HUES64 (cell line): ENCODE measurements at regions not wholly inside any gene's neighbourhood (a gene's known extent, or its start where the extent isn't known, plus 50 kb on each side); places are given as distances from the start of the nearest gene placed in this dataset.
"Not testable (repeated sequence)": the region's sequence is repeated elsewhere in the genome, so short reads cannot be mapped to it uniquely, and the experiment has no call there.

Experiments
- H3K27ac ChIP-seq: 2 replicates; pipeline ENCODE4 v1.7.0; 2013; ENCODE audit warnings: low read depth, low read length, inconsistent platforms
- H3K27me3 ChIP-seq: 2 replicates; pipeline ENCODE4 v1.6.1; 2013; ENCODE audit warnings: mild to moderate bottlenecking, low read length; ENCODE audit not compliant: insufficient read depth
- H3K36me3 ChIP-seq: 2 replicates; pipeline ENCODE4 v1.6.1; 2013; ENCODE audit warnings: mild to moderate bottlenecking, low read length; ENCODE audit not compliant: insufficient read depth
- H3K4me1 ChIP-seq: 2 replicates; pipeline ENCODE4 v1.6.1; 2013; ENCODE audit warnings: mild to moderate bottlenecking, low read length, moderate library complexity; ENCODE audit not compliant: insufficient read depth
- H3K4me3 ChIP-seq: 2 replicates; pipeline ENCODE4 v1.5.1; 2013; ENCODE audit warnings: mild to moderate bottlenecking, low read length, moderate library complexity
- H3K9ac ChIP-seq: 2 replicates; pipeline ENCODE4 v1.6.1; 2013; ENCODE audit warnings: mild to moderate bottlenecking, low read depth, low read length
- H3K9me3 ChIP-seq: 2 replicates; pipeline ENCODE4 v1.6.1; 2013; ENCODE audit warnings: low read depth, low read length; ENCODE audit not compliant: insufficient read depth
- WGBS: fragments of 150-250, 120-280 bp; methylation state at CpG from one replicate; pipeline ENCODE4 v1.1.7; 2013; ENCODE audit warnings: missing lambda C conversion rate; 5-methylcytosine and 5-hydroxymethylcytosine counted together

DNA sequence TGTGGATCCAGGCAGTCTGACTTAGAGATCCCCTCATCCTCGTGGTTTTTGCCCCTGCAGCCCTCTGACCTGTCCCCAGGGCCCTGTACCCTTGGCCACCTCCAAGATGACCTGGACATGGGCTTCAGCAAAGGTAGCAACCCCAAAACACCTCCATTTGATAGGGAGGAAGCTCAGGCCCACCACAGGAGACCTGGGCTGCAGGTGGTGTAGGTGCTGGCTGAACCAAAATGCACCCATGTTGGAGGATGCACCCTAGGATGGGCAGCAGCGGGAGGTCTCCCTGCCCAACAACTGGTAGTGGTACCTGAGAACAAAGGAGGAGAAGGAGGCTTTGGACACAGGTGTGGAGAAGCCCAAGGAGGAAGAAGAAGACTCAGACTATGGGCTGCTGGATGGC is 188.7 kb downstream of the ZNF716 start:
- no peaks in the 10 kb centered on the region for H3K4me1 ChIP-seq
- 47% methylated on average over 2 of the region's 2 CpGs for WGBS
- H3K9ac ChIP-seq: no peak overlapping the region
- no peaks in the 10 kb centered on the region for H3K36me3 ChIP-seq
- H3K9me3 ChIP-seq: peaks cover 33% of the 10 kb centered on the region
- H3K27me3 ChIP-seq: no peaks in the 10 kb centered on the region
- no peak overlapping the region for H3K4me3 ChIP-seq
- no peak overlapping the region for H3K27ac ChIP-seq

DNA sequence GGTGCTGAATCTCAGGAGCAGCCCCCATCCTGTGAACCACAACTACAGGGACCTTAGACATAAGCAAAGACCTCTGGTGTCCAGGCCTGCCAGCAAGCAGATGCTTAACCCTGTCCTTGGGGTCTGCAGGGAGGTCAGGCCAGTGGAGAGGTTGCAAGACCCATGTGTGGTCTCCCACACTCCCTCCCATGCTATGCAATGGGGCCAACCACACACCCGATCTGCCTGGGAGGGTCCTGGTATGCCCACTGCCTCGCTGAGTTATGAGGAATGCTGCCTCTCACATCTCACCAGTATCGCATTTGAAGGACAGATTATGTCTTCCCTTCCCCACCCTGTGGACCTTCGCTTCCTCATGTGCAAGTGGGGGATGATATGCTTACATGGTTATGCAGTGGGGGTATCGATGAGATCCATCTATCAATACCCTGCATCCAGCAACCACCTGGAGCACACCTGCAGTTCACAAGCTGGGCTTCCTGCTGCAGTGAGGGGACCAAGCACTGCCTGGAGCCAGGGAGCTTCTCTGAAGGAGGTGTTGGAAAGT is 191.6 kb downstream of the ZNF716 start:
- Histone ChIP-seq H3K9ac (no peak overlapping the region), H3K9me3 (peaks cover 52% of the 10 kb centered on the region), H3K27ac (no peak overlapping the region), H3K4me1 (no peaks in the 10 kb centered on the region), H3K27me3 (no peaks in the 10 kb centered on the region), H3K36me3 (no peaks in the 10 kb centered on the region), H3K4me3 (no peak overlapping the region)
- WGBS: 71% methylated on average over 2 of the region's 5 CpGs

DNA sequence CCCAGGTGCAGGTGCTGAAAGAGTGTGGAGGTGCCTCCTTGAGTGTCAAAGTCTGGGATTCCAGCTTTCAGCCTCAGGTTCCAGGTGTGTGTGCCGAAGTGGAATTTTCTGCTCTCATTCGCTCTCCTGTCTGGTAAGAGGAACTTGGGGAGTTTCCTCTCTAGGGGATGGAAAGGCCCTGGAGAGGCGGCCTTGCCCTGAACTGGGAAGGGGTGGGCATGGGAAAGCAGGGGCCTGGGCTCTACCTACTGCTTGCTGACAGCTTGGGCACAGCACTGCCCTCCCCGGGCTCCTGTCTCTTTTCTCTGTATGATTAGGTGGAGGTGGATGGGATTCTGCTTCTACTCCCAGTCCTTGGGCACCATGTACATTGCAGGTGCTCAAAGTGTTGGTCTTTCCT is 192.8 kb downstream of the ZNF716 start:
- Histone ChIP-seq H3K4me3 (no peak overlapping the region), H3K4me1 (no peaks in the 10 kb centered on the region), H3K9ac (no peak overlapping the region), H3K36me3 (no peaks in the 10 kb centered on the region), H3K9me3 (peaks cover 63% of the 10 kb centered on the region), H3K27ac (no peak overlapping the region), H3K27me3 (no peaks in the 10 kb centered on the region)
- WGBS: 88% methylated on average over 3 of the region's 4 CpGs

DNA sequence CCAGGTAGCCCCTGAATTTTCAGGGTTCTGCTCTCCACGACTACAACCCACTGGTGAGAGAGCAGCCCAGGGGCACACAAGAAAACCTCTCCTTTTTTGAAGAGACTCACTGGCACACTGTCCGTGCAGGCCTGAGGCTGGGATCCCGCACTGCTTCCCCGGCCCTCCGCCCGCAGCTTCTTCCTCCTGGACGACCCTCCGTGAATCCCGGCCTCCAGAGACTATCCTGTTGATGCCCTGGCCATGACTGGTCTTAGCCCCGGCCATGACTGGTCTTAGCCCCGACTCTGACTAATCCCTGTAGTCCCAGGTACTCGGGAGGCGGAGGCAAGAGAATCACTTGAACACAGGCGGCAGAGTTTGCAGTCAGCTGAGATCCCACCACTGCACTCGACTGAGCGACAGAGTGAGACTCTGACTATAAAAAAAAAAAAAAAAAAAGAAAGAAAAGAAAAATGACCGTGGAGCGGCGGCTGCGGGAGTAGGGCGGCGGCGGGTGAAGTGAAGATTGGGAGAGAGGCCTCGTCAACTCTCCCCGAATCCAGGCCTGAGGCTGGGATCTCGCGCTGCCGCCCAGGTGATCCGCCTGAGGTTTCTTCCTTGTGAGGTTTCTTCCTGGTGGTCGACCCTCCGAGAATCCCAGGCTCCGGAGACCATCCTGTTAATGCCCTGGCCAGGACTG is 196.4 kb downstream of the ZNF716 start:
- Histone ChIP-seq H3K4me3 (no peak overlapping the region), H3K36me3 (no peaks in the 10 kb centered on the region), H3K27me3 (no peaks in the 10 kb centered on the region), H3K27ac (no peak overlapping the region), H3K4me1 (no peaks in the 10 kb centered on the region), H3K9ac (no peak overlapping the region), H3K9me3 (peaks cover 86% of the 10 kb centered on the region)
- WGBS: 92% methylated on average over 32 of the region's 32 CpGs

DNA sequence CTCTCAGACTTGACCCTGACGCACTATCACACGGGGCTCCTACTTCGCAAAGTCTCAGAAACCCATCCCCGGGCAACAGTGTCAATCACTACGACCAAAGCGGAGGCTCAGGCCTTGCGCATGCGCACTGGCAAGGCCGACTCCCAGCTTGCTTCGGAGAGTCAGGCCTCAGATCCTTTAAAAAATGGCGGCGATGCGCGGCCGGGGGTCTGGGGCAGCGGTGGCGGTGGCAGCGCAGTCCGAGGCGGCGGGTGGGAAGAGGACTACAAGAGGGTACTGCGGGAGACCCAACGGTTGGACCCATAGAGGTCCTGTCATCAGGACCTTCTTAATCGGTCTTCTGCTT is 196.9 kb downstream of the ZNF716 start:
- Histone ChIP-seq H3K9me3 (peaks cover 86% of the 10 kb centered on the region), H3K27me3 (no peaks in the 10 kb centered on the region), H3K4me1 (no peaks in the 10 kb centered on the region), H3K36me3 (no peaks in the 10 kb centered on the region), H3K9ac (no peak overlapping the region), H3K27ac (no peak overlapping the region), H3K4me3 (no peak overlapping the region)
- 95% methylated on average over 24 of the region's 24 CpGs for WGBS

DNA sequence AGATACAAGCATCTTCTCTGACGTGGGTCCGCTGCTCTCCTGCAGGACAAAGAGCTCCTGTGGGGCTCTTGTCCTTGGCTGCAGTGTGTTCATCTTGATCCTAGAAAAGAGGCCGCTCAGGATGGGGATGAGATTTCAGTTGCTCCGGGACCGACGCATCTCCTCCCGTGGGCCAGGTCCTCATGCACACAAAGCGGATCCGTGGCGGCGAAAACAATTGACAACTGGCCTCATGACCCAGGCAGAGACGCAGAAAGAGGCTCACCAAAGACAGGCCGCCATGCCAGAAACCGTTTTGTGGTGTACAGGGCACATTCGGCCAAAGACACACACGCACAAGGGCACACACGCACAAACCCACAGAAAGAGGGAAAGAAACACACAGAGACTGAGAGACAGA is 200.4 kb downstream of the ZNF716 start:
- H3K9me3 ChIP-seq: peaks cover 90% of the 10 kb centered on the region
- H3K36me3 ChIP-seq, H3K9ac ChIP-seq, H3K27me3 ChIP-seq, H3K4me1 ChIP-seq, H3K4me3 ChIP-seq, H3K27ac ChIP-seq: not testable (repeated sequence)
- 93% methylated on average over 17 of the region's 17 CpGs for WGBS

DNA sequence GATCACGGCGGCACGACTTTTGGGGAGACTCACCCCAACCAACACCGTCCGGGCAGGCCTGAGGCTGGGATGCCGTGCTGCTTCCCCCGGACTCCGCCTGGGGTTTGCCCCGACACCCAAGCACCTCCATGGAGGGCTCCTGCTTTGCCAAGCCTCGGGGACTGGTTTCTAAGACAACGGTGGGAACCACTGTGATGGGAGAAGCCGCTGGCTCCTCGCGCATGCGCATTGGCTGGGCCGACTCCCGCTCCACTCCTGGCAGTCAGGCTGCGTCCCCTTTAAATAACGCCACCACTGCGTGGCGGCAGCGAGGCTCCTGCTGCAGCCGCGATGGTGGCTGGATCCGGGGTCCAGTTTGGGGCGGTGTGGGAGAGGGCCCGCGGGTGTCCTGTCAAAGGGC is 201.0 kb downstream of the ZNF716 start:
- H3K36me3 ChIP-seq: no peaks in the 10 kb centered on the region
- 94% methylated on average over 28 of the region's 28 CpGs for WGBS
- H3K9ac ChIP-seq: no peak overlapping the region
- no peaks in the 10 kb centered on the region for H3K27me3 ChIP-seq
- no peak overlapping the region for H3K27ac ChIP-seq
- no peak overlapping the region for H3K4me3 ChIP-seq
- peaks cover 88% of the 10 kb centered on the region for H3K9me3 ChIP-seq
- H3K4me1 ChIP-seq: no peaks in the 10 kb centered on the region

DNA sequence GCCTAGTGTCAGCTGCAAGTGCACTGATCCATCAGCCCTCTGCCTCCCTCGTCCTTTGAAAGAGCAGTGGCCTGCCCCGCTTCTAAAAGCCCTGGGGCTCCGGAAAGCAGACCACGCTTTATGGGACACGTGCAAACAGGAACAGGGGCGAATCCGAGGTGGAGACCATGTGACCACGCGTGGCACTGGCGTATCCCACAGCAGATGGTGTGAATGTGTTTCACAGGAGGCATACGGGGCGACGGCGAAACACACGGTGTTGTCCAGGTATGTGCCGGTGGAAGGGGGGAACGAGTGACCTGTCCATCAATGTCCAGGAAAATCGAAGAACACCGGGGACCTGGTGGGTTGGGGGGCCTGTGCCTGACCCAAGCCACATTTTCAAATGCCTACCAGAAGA is 201.6 kb downstream of the ZNF716 start:
- H3K4me3 ChIP-seq, H3K4me1 ChIP-seq, H3K27ac ChIP-seq, H3K36me3 ChIP-seq, H3K27me3 ChIP-seq, H3K9ac ChIP-seq: not testable (repeated sequence)
- H3K9me3 ChIP-seq: peaks cover 89% of the 10 kb centered on the region
- WGBS: 89% methylated on average over 19 of the region's 19 CpGs

DNA sequence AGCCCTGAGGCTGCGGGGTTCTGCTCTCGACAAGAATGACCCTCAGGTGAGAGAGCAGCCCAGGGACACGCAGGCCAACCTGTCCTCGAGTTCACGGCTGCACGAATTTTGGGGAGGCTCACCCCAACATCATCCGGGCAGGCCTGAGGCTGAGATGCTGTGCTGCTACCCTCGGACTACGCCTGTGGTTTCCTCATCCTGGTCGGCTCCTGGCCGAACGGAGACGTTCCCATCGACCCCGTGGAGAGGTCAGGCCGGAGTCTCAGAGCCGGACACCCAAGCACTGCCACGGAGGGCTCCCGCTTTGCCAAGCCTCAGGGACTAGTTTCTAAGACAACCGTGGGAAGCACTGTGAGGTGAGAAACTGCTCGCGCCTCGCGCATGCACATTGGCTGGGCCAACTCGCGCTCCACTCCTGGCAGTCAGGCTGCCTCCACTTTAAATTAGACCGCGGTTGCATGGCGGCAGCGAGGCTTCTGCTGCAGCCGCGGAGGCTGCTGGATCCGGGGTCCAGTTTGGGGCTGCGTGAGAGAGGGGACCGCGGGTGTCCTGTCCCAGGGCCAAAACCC is 203.4 kb downstream of the ZNF716 start:
- H3K36me3 ChIP-seq: no peaks in the 10 kb centered on the region
- H3K4me1 ChIP-seq: no peaks in the 10 kb centered on the region
- no peak overlapping the region for H3K9ac ChIP-seq
- H3K27ac ChIP-seq: no peak overlapping the region
- no peak overlapping the region for H3K4me3 ChIP-seq
- no peaks in the 10 kb centered on the region for H3K27me3 ChIP-seq
- 92% methylated on average over 36 of the region's 36 CpGs for WGBS
- H3K9me3 ChIP-seq: peaks cover 83% of the 10 kb centered on the region

DNA sequence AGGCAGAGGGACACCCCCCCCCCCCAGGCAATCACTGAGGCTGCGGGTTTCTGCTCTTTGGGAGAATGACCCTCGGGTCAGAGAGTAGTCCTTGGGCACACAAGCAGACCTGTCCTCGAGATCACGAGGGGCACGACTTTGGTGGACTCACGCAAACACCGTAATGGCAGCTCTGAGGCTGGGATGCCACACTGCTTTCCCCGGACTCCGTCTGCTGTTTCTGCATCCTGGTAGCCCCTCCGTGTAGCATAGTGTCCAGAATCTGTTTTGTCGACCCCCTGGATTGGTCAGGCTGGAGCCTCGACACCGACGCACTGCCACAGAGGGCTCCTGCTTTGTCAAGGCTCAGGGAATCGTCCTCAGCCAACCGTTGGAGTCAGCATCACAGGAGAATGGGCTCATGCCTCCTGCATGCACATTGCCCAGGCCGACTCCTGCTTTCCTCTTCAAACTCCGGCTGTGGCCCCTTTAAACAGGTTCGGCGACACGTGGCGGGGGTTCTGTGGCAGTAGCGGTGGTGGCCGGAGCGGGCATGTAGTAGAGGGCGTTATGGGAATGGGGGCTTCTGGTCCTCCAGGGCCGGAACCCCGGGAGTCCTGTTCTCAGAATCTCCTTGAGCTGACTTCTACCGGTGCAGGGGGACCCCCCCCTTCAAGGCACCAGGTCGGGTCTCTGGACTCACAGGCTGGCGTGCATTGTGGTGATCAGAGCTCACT is 205.3 kb downstream of the ZNF716 start:
- H3K9ac ChIP-seq, H3K27ac ChIP-seq, H3K36me3 ChIP-seq, H3K27me3 ChIP-seq, H3K4me1 ChIP-seq, H3K4me3 ChIP-seq: not testable (repeated sequence)
- peaks cover 70% of the 10 kb centered on the region for H3K9me3 ChIP-seq
- WGBS: 86% methylated on average over 31 of the region's 31 CpGs

DNA sequence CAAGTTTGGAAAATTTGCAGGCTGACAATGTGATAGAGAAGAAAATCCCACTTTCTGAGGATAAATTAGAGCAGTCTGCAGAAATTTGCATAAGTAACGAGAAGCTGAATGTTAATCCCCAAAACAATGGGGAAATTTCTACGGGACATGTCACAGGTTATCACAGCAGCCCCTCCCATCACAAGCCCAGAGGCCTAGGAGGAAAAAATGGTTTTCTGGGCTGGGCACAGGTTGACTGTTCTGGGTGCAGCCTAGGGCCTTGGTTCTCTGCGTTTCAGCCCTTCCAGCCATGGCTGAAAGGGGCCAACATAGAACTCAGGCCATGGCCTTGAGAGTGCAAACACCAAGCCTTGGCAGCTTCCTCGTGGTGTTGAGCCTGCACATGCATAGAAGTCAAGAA is 209.2 kb downstream of the ZNF716 start:
- WGBS: 66% methylated on average over 4 of the region's 4 CpGs

More for the DNA sequence above, 209.2 kb downstream of the ZNF716 start:
- not testable (repeated sequence) for H3K4me3 ChIP-seq, H3K27me3 ChIP-seq, H3K9ac ChIP-seq, H3K27ac ChIP-seq, H3K4me1 ChIP-seq, H3K36me3 ChIP-seq
- peaks cover 43% of the 10 kb centered on the region for H3K9me3 ChIP-seq
